Esophagus squamous epithelium (tissue), 5 donors: ENCODE measurements at regions not wholly inside any gene's neighbourhood (a gene's known extent, or its start where the extent isn't known, plus 50 kb on each side); places are given as distances from the start of the nearest gene placed in this dataset.

Experiments used
- DNase-seq: peaks from one replicate; lab custom pipeline; 2025; lab: John Stamatoyannopoulos, UW
- H3K27ac ChIP-seq, 4 donors: fragments of 200-600 bp; sonication (generic); one replicate each; pipeline ENCODE4 v1.5.1; 2016 to 2019; ENCODE audit warnings: mild to moderate bottlenecking in 1 of 4
- H3K27me3 ChIP-seq, 4 donors: fragments of 200-600 bp; sonication (generic); 1 replicate in 3 of 4; 2 replicates in 1 of 4; pipeline versions ENCODE4 v1.5.1 to v1.6.0; 2017 to 2021; ENCODE audit warnings: antibody characterized with exemption in 1 of 4
- H3K36me3 ChIP-seq, 3 donors: fragments of 200-600 bp; sonication (generic); one replicate each; pipeline ENCODE4 v1.5.1; 2016 to 2019
- H3K4me1 ChIP-seq, 3 donors: fragments of 200-600 bp; sonication (generic); one replicate each; pipeline ENCODE4 v1.5.1; 2017 to 2019
- H3K4me3 ChIP-seq, 4 donors: fragments of 200-600 bp; sonication (generic); 1 replicate in 3 of 4; 2 replicates in 1 of 4; pipeline ENCODE4 v1.5.1; 2016 to 2019; ENCODE audit warnings: mild to moderate bottlenecking in 2 of 4, moderate library complexity in 1 of 4
- H3K9me3 ChIP-seq, 3 donors: fragments of 200-600 bp; sonication (generic); one replicate each; pipeline ENCODE4 v1.5.1; 2016 to 2019
- CTCF ChIP-seq, 6 experiments: fragments of 450-650 bp in 4 of 6; fragments of 200-600 bp in 2 of 6; sonication (generic) in 2 of 6; IDR thresholded peaks; one replicate each; pipeline ENCODE4 v1.5.1; 2016 to 2019; ENCODE audit warnings: antibody characterized with exemption in 6 of 6, mild to moderate bottlenecking in 4 of 6, moderate library complexity in 4 of 6
- POLR2A ChIP-seq, 4 donors: fragments of 450-650 bp; IDR thresholded peaks; one replicate each; pipeline ENCODE4 v1.6.1; 2017; ENCODE audit warnings: antibody characterized with exemption in 4 of 4, mild to moderate bottlenecking in 4 of 4, moderate library complexity in 3 of 4
- WGBS, 2 donors: methylation state at CpG; one replicate each; pipeline ENCODE4 v1.1.5; 2018; 5-methylcytosine and 5-hydroxymethylcytosine counted together
- intact Hi-C: fragments of 100-400 bp; cut with DNase I; formaldehyde crosslinking; loops from one replicate; pipeline ENCODE4 v1.15.0; 2022
- donor health status: DM: yes; HTN: yes; CAD: no.

GRCh38 chr3:153901152-153901551, 220.0 kb upstream of the ARHGEF26 start:
- intact Hi-C loops = no loop called here
- 95 to 100% methylated on average over 2 of the region's 2 CpGs for WGBS, 2 donors

GRCh38 chr3:153901991-153902390, 219.2 kb upstream of the ARHGEF26 start:
- 81 to 82% methylated on average over 3 of the region's 3 CpGs for WGBS, 2 donors
- no peak overlapping the region for H3K27ac ChIP-seq
- no peaks in the 10 kb centered on the region for H3K27me3 ChIP-seq
- TF ChIP-seq CTCF (IDR thresholded peaks at IDR 0.05) (no peak), POLR2A (IDR thresholded peaks at IDR 0.05) (no peak)
- intact Hi-C loops = no loop called here
- H3K9me3 ChIP-seq = no peaks in the 10 kb centered on the region
- no peak overlapping the region for H3K4me3 ChIP-seq
- no peaks in the 10 kb centered on the region for H3K36me3 ChIP-seq
- H3K4me1 ChIP-seq = no peaks in the 10 kb centered on the region
- no peak for DNase-seq

More at GRCh38 chr3:153901152-153901551, 220.0 kb upstream of the ARHGEF26 start:
- no peak for DNase-seq
- no peaks in the 10 kb centered on the region for H3K27me3 ChIP-seq
- no peak overlapping the region for H3K4me3 ChIP-seq
- no peaks in the 10 kb centered on the region for H3K4me1 ChIP-seq
- H3K36me3 ChIP-seq = no peaks in the 10 kb centered on the region
- TF ChIP-seq CTCF (IDR thresholded peaks at IDR 0.05) (no peak), POLR2A (IDR thresholded peaks at IDR 0.05) (no peak)
- no peak overlapping the region for H3K27ac ChIP-seq
- H3K9me3 ChIP-seq = no peaks in the 10 kb centered on the region

GRCh38 chr3:153903430-153903829, 217.8 kb upstream of the ARHGEF26 start:
- Histone ChIP-seq H3K27me3 (no peaks in the 10 kb centered on the region), H3K9me3 (no peaks in the 10 kb centered on the region), H3K36me3 (peaks cover 0 to 7% (median 0%) of the 10 kb centered on the region in 3 donors), H3K4me1 (no peaks in the 10 kb centered on the region), H3K27ac (no peak overlapping the region), H3K4me3 (no peak overlapping the region)
- TF ChIP-seq POLR2A (IDR thresholded peaks at IDR 0.05) = no peak
- peak in 1 of 6 experiments; percentile 10 for TF ChIP-seq CTCF (IDR thresholded peaks at IDR 0.05)
- DNase-seq = no peak
- intact Hi-C loops = no loop called here

GRCh38 chr3:153906366-153906765, 214.8 kb upstream of the ARHGEF26 start:
- H3K9me3 ChIP-seq = no peaks in the 10 kb centered on the region
- intact Hi-C loops = no loop called here
- TF ChIP-seq CTCF (IDR thresholded peaks at IDR 0.05) (no peak), POLR2A (IDR thresholded peaks at IDR 0.05) (no peak)
- peaks cover 0 to 7% (median 0%) of the 10 kb centered on the region in 3 donors for H3K36me3 ChIP-seq
- no peaks in the 10 kb centered on the region for H3K4me1 ChIP-seq
- no peak overlapping the region for H3K4me3 ChIP-seq
- WGBS, 2 donors = 64 to 78% methylated on average over 2 of the region's 2 CpGs
- DNase-seq = no peak
- H3K27me3 ChIP-seq = no peaks in the 10 kb centered on the region
- no peak overlapping the region for H3K27ac ChIP-seq

- intact Hi-C loops = no loop called here
- no peaks in the 10 kb centered on the region for H3K9me3 ChIP-seq
- no peaks in the 10 kb centered on the region for H3K27me3 ChIP-seq
- H3K36me3 ChIP-seq = peaks cover 0 to 12% (median 0%) of the 10 kb centered on the region in 3 donors
- H3K4me1 ChIP-seq = no peaks in the 10 kb centered on the region
- no peak for DNase-seq
- TF ChIP-seq POLR2A (IDR thresholded peaks at IDR 0.05) (no peak), CTCF (IDR thresholded peaks at IDR 0.05) (no peak)
- 71 to 87% methylated on average over 1 of the region's 1 CpG for WGBS, 2 donors
- H3K4me3 ChIP-seq = no peak overlapping the region
- no peak overlapping the region for H3K27ac ChIP-seq
Measured at GRCh38 chr3:153910387-153910786, 210.8 kb upstream of the ARHGEF26 start.
